ENCODE measurements at regions not wholly inside any gene's neighbourhood (a gene's known extent, or its start where the extent isn't known, plus 50 kb on each side); places are given as distances from the start of the nearest gene placed in this dataset.

GRCh38 chr11:134705858-134706257 lies 293.8 kb upstream of the B3GAT1 start:
- POLR2A ChIA-PET, result no interaction called here
- CTCF ChIA-PET, result no interaction called here
- TF ChIP-seq CTCF (IDR thresholded peaks at IDR 0.05; ENCODE audit: control extremely low read depth, extremely low read depth, low read depth, missing control alignments), result no peak
- DNase-seq (ENCODE audit: extremely low spot score), result no peak

GRCh38 chr11:134702827-134703226 lies 290.8 kb upstream of the B3GAT1 start:
- CTCF ChIA-PET, result no interaction called here
- POLR2A ChIA-PET, result no interaction called here
- no peak for DNase-seq (ENCODE audit: extremely low spot score)
- TF ChIP-seq CTCF (IDR thresholded peaks at IDR 0.05; ENCODE audit: control extremely low read depth, extremely low read depth, low read depth, missing control alignments), result no peak

- ChIA-PET POLR2A (no interaction called here), CTCF (no interaction called here)
- DNase-seq (ENCODE audit: extremely low spot score), result no peak
- no peak for TF ChIP-seq CTCF (IDR thresholded peaks at IDR 0.05; ENCODE audit: control extremely low read depth, extremely low read depth, low read depth, missing control alignments)
Observed at GRCh38 chr11:134701564-134702165, 289.6 kb upstream of the B3GAT1 start.

GRCh38 chr11:134700101-134700640 lies 288.1 kb upstream of the B3GAT1 start:
- no peak for DNase-seq (ENCODE audit: extremely low spot score)
- ChIA-PET POLR2A (no interaction called here), CTCF (no interaction called here)
- no peak for TF ChIP-seq CTCF (IDR thresholded peaks at IDR 0.05; ENCODE audit: control extremely low read depth, extremely low read depth, low read depth, missing control alignments)

- CTCF ChIA-PET, result interaction anchor here (1.5 kb wide), 1 partner anchor 14 kb away, joined by 5 read pairs; no protein-coding TSS in a partner anchor
- TF ChIP-seq CTCF (IDR thresholded peaks at IDR 0.05; ENCODE audit: control extremely low read depth, extremely low read depth, low read depth, missing control alignments), result no peak
Observed at GRCh38 chr11:134696455-134696854, 284.4 kb upstream of the B3GAT1 start.

GRCh38 chr11:134691985-134692384 lies 279.9 kb upstream of the B3GAT1 start:
- ChIA-PET CTCF (no interaction called here), POLR2A (no interaction called here)
- DNase-seq (ENCODE audit: extremely low spot score), result no peak
- TF ChIP-seq CTCF (IDR thresholded peaks at IDR 0.05; ENCODE audit: control extremely low read depth, extremely low read depth, low read depth, missing control alignments), result no peak

More at GRCh38 chr11:134696455-134696854, 284.4 kb upstream of the B3GAT1 start:
- POLR2A ChIA-PET, result no interaction called here
- no peak for DNase-seq (ENCODE audit: extremely low spot score)

All from GM10248 (cell line).